Activated CD4-positive, alpha-beta T cell treated with anti-CD3 and anti-CD28 coated beads for 48 hours (primary cell): ENCODE measurements at regions not wholly inside any gene's neighbourhood (a gene's known extent, or its start where the extent isn't known, plus 50 kb on each side); places are given as distances from the start of the nearest gene placed in this dataset.
"Not testable (repeated sequence)": the region's sequence is repeated elsewhere in the genome, so short reads cannot be mapped to it uniquely, and the experiment has no call there.

ENCODE experiments used
- DNase-seq: peaks from one replicate; pipeline ENCODE4 v3.0.0-alpha.2; 2020

DNA sequence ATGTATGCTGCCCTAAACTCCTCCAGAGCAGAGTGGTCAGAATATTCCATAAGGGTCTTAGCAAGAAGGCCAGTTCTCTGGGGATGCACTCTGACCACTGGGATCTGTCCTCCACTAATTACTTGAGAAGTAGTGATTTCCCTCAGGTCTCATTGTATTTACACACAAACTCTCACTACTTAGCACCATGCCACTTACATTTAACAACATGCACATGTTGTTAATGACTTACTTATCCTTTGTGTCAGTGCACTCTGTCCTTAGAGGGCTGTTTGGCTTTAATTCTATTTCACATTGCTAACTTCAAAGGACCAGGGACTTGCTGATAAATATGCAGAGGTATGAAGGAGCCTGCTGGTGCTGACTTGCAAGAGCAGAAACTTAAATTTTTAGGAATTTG, 1415.5 kb upstream of the ACVR2A start:
- DNase-seq: no peak

DNA sequence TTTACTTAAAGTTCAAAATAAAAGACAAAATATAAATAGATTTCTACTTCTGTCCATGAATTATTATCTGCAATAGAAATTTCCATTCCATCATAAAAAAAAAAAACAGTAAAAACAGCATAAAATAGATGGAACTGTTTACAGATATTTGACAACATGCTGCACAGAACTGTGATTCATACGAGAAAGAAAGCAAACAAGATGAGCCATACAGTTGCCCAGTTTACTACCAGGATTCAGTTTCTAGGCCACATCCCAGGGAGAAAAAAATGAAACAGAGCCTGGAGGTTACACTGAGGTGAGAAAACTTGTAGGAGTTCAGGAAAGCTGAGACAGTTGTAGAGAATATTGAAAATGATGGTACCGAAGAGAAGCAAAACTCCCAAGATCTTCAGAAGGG, 1426.9 kb upstream of the ACVR2A start:
- no peak for DNase-seq

GRCh38 chr2:146415291-146415690, 1429.5 kb upstream of the ACVR2A start:
- DNase-seq: no peak

- no peak for DNase-seq
Measured at GRCh38 chr2:146414456-146414855, 1430.4 kb upstream of the ACVR2A start.

- no peak for DNase-seq
Measured at GRCh38 chr2:146413086-146413610, 1431.7 kb upstream of the ACVR2A start.

DNA sequence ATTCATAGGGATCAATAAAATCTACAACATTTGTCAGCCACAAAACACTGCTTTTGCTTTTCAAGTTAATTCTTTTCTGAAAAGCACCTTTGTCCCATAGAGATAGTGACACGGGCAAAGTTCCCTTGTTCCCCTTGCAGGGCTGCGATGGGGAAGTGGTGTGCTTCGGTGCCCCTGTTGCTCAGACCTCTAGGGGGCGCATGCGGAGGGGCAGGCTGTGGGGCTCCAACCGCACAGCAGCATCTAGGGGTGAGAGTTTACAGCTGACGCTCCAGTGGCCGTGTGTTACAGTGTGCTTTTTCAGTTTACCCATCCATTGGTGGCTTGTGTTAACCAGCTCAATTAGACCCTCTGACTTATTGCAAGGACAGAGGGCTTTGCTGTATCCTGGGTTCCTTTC, 1432.2 kb upstream of the ACVR2A start:
- peak; percentile 3 for DNase-seq

DNA sequence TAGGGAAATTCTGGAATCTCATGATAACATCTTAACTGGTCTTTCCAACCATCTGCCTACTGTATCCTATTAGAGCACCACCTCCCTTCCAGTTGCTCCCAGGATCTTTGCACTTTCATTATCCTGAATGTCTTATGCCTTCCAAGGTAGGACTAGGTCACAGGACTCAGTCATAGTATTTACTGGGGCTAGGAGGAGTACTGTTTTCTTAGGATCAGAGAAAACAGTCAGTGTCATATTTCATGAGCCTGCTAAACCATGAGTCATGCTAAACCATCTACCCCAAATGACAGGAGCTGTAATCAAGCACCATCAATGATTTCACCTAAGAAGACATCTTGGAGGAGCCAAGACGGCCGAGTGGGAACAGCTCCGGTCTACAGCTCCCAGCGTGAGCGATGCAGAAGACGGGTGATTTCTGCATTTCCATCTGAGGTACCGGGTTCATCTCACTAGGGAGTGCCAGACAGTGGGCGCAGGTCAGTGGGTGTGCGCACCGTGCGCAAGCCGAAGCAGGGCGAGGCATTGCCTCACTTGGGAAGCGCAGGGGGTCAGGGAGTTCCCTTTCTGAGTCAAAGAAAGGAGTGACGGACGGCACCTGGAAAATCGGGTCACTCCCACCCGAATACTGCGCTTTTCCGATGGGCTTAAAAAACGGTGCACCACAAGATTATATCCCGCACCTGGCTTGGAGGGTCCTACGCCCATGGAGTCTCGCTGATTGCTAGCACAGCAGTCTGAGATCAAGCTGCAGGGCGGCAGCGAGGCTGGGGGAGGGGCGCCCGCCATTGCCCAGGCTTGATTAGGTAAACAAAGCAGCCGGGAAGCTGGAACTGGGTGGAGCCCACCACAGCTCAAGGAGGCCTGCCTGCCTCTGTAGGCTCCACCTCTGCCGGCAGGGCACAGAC, 1439.2 kb upstream of the ACVR2A start:
- not testable (repeated sequence) for DNase-seq

- DNase-seq: not testable (repeated sequence)
Measured at GRCh38 chr2:146403546-146404160, 1441.2 kb upstream of the ACVR2A start.

GRCh38 chr2:146392631-146393030, 1452.2 kb upstream of the ACVR2A start:
- DNase-seq: no peak

DNA sequence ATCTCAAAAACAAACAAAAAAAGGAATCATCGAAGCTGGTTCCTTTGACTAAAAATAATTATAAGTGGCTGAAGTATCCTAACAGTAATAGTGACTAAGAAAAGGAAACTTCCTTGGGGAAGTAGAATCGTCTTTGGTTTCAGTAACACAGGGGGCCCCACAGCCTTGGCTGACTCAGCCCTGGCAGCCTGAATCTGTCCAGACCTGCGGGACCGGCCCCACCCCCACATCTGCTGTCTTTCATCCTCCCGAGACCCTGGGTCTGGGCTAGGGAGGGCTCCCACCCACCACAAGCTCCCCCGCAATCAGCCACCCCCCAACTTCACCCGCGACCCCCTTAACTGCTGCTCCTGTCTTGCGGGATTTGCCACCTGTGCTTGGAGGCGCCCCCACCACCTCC, 1452.6 kb upstream of the ACVR2A start:
- no peak for DNase-seq

GRCh38 chr2:146388757-146389156, 1456.1 kb upstream of the ACVR2A start:
- no peak for DNase-seq

- DNase-seq: no peak
Measured at GRCh38 chr2:146386096-146386495, 1458.7 kb upstream of the ACVR2A start.

DNA sequence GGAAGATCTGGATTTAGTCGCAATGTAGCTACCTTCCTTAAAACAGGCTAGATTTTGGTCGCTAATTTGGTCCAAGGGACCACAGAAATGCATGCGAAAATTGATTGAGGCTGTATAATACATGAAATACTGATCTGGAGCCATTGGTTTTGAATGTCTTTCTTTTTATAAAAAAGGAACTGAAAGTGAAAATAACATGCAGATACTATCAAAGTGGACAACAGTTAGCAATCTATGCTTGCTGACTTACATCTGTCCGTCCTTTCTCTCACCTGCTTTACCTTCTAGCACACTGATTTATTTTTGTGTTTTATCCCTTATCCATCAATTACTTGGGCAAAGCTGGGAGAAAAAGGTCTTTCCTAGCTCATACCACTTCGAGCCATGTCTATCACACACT, 1459.8 kb upstream of the ACVR2A start:
- no peak for DNase-seq

DNA sequence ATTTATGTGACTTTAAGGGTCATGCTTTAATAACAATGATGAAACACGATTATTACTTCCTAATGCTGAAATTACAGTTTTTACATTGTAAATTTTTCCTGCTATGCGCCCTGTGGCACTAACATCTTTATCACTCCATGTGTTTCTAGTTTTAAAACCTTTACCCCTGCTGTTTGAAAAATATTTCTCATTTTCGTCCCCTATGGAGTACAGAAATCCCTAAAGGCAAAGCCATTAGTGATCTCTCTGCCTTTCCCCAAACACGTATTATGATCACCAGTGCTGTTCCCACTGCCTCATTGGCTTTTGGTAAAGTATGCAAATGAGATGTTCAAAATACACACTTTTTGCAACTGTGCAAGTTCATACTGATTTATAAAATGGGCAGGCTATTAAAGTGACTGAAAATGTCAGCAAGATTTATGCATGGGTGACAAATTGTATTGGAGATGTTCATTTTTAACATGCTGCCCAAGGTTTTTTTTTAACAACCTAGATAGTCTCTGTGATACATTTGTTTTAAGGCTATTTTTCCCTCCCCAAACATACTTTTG, 1468.2 kb upstream of the ACVR2A start:
- no peak for DNase-seq

GRCh38 chr2:146374505-146374904, 1470.3 kb upstream of the ACVR2A start:
- no peak for DNase-seq

DNA sequence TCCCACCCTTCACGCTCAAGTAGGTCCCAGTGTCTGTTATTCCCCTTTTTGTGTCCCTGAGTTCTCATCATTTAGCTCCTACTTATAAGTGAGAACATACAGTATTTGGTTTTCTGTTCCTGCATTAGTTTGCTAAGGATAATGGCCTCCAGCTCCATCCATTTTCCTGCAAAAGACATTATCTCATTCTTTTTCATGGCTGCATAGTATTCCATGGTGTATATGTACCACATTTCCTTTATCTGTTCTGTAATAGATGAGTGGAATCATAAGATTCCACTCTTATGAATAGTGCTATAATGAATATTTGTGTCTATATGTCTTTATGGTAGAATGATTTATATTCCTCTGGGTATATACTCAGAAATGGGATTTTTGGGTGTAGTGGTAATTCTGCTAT, 1473.5 kb upstream of the ACVR2A start:
- not testable (repeated sequence) for DNase-seq

- no peak for DNase-seq
Measured at GRCh38 chr2:146370826-146371225, 1474.0 kb upstream of the ACVR2A start.

DNA sequence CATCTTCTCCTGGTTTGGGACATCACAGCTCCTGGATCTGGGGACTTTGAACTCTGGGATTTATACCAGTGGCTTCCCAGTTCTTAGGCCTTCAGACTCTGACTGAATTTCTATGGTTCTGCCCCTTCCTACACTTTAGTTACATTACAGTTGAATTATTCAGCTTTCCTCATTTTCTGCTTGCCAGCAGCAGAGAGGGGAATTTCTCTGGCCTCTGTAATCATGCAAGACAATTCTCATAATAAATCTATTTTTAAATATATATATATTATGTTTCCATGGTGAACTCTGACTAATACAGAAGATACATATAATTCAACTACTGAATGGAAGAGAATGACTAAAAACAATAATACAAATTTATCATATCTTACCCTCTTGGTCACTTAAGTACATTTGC, 1478.6 kb upstream of the ACVR2A start:
- no peak for DNase-seq

- no peak for DNase-seq
Measured at GRCh38 chr2:146365041-146365440, 1479.8 kb upstream of the ACVR2A start.

- no peak for DNase-seq
Measured at GRCh38 chr2:146363731-146364130, 1481.1 kb upstream of the ACVR2A start.

- no peak for DNase-seq
Measured at GRCh38 chr2:146351689-146352088, 1493.1 kb upstream of the ACVR2A start.

DNA sequence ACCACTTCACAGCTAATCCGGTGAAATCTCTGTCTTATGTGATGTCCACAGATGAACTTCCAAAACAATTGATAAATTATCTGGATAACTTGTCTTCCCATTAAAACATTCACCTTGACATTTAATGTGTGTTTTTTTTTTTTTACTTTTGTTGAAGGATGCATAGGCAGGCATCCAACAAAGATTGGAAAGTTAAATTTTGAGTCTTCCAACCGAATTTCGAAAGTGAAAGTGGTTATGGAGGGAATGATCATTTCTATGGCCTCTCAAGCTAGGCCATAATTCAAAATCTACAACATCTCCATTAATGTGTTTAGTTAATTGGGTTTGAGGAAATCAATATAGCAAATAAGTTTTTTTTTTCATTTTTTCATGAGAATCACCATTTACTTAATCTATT, 1495.5 kb upstream of the ACVR2A start:
- DNase-seq: no peak

- DNase-seq: no peak
Measured at GRCh38 chr2:146324951-146325350, 1519.9 kb upstream of the ACVR2A start.

DNA sequence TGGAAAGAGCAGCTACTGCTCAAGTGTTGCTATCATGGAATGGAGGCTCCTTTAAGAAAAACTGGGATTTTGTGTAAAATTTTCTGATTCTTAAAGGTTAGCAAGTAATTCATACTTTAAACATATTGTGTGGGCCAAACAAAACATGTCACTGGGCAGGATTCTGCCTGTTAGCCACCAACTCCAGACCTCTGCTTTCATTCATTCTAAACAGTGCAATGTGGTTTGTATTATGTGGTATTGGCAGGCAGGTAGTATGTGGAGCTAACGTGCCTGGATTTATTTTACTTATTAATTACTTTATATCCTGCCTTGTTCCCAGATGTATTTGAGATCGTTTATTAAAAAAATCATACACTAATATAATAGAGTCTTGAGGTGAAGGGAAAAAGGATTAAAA, 1521.3 kb upstream of the ACVR2A start:
- no peak for DNase-seq
